ENCODE measurements at regions not wholly inside any gene's neighbourhood (a gene's known extent, or its start where the extent isn't known, plus 50 kb on each side); places are given as distances from the start of the nearest gene placed in this dataset.

DNA sequence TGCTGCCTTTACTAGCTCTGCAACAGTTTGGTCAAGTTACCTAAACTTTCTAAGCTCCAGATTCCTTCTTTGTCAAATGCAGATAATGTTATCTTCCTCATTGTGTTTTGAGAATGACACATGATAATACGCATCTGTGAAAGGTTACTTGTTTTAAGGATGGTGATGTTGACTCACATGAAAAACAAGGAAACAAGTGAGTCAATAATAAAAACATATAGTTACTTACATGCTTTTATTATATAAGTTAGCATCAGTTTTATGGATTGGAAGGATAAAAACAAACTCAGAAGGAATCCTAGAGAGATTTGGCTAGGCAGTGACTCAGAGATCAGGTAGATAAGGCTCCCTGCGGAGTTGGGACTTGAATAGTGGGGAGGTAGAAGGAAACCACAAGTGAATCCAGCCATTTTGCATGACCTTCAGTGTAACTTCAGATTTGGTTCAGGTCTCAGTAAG, 144.6 kb downstream of the LMO4 start:
- TF ChIP-seq REST (IDR thresholded peaks at IDR 0.05; ENCODE audit: insufficient read depth in 1 of 2, low read depth in 2 of 2, low read length in 1 of 2) (no peak), POLR2AphosphoS5 (IDR thresholded peaks at IDR 0.05; ENCODE audit: low read depth, low read length) (no peak), SIN3A (IDR thresholded peaks at IDR 0.05; ENCODE audit: borderline replicate concordance, insufficient read depth, low read depth, low read length) (no peak)
- TF ChIP-seq, protein P1, sequence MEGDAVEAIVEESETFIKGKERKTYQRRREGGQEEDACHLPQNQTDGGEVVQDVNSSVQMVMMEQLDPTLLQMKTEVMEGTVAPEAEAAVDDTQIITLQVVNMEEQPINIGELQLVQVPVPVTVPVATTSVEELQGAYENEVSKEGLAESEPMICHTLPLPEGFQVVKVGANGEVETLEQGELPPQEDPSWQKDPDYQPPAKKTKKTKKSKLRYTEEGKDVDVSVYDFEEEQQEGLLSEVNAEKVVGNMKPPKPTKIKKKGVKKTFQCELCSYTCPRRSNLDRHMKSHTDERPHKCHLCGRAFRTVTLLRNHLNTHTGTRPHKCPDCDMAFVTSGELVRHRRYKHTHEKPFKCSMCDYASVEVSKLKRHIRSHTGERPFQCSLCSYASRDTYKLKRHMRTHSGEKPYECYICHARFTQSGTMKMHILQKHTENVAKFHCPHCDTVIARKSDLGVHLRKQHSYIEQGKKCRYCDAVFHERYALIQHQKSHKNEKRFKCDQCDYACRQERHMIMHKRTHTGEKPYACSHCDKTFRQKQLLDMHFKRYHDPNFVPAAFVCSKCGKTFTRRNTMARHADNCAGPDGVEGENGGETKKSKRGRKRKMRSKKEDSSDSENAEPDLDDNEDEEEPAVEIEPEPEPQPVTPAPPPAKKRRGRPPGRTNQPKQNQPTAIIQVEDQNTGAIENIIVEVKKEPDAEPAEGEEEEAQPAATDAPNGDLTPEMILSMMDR (IDR thresholded peaks at IDR 0.05), result no peak

All from Panc1 (cell line).